H1 (cell line): ENCODE measurements at regions not wholly inside any gene's neighbourhood (a gene's known extent, or its start where the extent isn't known, plus 50 kb on each side); places are given as distances from the start of the nearest gene placed in this dataset.

Experiments
- BACH1 ChIP-seq: IDR thresholded peaks from 2 replicates; pipeline ENCODE4 v1.6.1; 2012; ENCODE audit warnings: low read length, improper control_type of control experiment
- TF ChIP-seq, protein P1 (sequence below), 3 experiments: IDR thresholded peaks; 1 replicate in 2 of 3; 2 replicates in 1 of 3; pipeline versions ENCODE4 v1.5.1 to v1.6.1; 2011; ENCODE audit warnings: low read length in 3 of 3, mild to moderate bottlenecking in 3 of 3, inconsistent platforms in 2 of 3, low read depth in 1 of 3, moderate library complexity in 1 of 3; ENCODE audit not compliant: insufficient read depth in 1 of 3; ENCODE audit errors: control extremely low read depth in 1 of 3

DNA sequence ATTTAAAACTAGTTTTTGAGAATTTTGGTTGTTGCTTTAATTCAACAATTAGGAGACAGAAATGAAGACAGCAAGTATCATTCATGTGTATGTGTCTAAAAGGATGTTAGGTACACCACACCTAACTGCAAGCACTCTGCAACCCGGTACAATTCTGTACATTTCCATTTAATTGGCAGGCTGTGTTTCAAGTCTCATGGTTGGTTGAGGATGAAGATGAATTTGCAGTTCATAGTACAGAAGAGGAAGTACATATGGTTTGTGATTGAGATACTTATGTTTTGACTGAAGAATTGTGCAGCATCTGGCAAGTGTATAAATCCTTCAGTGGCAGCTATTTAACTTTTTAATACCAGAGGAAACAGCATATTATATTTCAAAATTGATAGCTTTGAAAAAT is 628.7 kb upstream of the ZNF608 start (continued):
- TF ChIP-seq, protein P1, sequence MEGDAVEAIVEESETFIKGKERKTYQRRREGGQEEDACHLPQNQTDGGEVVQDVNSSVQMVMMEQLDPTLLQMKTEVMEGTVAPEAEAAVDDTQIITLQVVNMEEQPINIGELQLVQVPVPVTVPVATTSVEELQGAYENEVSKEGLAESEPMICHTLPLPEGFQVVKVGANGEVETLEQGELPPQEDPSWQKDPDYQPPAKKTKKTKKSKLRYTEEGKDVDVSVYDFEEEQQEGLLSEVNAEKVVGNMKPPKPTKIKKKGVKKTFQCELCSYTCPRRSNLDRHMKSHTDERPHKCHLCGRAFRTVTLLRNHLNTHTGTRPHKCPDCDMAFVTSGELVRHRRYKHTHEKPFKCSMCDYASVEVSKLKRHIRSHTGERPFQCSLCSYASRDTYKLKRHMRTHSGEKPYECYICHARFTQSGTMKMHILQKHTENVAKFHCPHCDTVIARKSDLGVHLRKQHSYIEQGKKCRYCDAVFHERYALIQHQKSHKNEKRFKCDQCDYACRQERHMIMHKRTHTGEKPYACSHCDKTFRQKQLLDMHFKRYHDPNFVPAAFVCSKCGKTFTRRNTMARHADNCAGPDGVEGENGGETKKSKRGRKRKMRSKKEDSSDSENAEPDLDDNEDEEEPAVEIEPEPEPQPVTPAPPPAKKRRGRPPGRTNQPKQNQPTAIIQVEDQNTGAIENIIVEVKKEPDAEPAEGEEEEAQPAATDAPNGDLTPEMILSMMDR (IDR thresholded peaks at IDR 0.05; ENCODE audit: control extremely low read depth in 1 of 3, insufficient read depth in 1 of 3, low read depth in 1 of 3, low read length in 3 of 3), result no peak
- TF ChIP-seq BACH1, result no peak
